Ishikawa (cell line): ENCODE measurements at regions not wholly inside any gene's neighbourhood (a gene's known extent, or its start where the extent isn't known, plus 50 kb on each side); places are given as distances from the start of the nearest gene placed in this dataset.

Experiments
- NFIC ChIP-seq: IDR thresholded peaks from 2 replicates; pipeline ENCODE4 v1.6.1; 2012
- YY1 ChIP-seq: IDR thresholded peaks from 2 replicates; pipeline ENCODE4 v1.6.1; 2012; ENCODE audit warnings: low read depth

- TF ChIP-seq NFIC (no peak), YY1 (no peak)
Measured at GRCh38 chr6:95248499-95248898, 328.8 kb upstream of the MANEA start.
